CD4-positive, alpha-beta T cell treated with Interleukin-15 for 4 hours (primary cell): ENCODE measurements at regions not wholly inside any gene's neighbourhood (a gene's known extent, or its start where the extent isn't known, plus 50 kb on each side); places are given as distances from the start of the nearest gene placed in this dataset.
"Not testable (repeated sequence)": the region's sequence is repeated elsewhere in the genome, so short reads cannot be mapped to it uniquely, and the experiment has no call there.

Experiments
- DNase-seq: peaks from one replicate; pipeline ENCODE4 v3.0.0-alpha.2; 2020; ENCODE audit warnings: low spot score

DNA sequence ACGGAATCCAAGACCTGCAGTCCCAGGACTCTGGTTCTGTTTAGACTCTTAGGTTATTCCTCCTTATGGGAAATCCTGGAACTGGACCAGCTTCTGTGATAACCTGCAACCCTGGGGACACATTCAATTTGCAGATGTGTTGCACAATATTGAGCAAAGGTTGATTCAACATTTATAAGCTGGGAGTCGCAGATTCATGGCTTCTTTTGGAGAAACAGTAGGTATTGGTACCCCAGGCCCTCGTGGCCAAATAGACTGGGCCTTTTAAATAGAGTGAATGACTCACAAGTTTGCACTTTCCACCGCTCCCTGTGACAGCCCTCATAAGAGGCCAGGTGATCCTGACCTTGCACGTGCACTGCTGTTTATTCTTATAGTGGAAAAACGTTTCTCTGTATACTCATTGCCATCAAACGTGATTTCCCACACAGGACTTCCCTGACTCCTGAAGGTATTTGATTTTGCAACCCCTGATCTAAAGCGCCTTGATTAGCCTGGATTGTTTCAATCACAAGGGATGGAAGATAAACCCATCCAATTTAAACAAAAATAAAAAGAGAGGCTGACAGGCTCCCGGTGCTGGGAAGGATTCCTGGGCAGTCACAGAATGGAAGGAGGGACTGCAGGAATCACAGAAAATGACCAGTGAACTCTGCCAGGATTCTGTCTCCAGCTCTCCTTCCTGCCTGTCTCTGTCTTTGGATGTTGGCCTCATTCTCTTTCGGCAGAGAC lies 98.0 kb downstream of the VCPKMT start:
- no peak for DNase-seq

DNA sequence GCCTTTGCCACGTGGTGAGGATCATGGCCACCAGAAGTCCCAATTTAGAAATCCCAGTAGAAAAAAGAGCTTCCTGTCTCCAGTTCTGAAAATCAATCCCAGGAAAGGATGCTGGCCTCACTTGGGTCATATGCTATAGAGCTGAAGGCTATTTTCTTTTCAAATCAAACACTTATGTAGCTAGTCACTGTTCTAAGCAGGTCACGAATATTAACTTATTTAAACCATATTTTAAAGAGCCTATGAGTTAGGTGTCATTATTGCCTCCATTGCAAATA lies 97.5 kb downstream of the VCPKMT start:
- DNase-seq, result no peak

DNA sequence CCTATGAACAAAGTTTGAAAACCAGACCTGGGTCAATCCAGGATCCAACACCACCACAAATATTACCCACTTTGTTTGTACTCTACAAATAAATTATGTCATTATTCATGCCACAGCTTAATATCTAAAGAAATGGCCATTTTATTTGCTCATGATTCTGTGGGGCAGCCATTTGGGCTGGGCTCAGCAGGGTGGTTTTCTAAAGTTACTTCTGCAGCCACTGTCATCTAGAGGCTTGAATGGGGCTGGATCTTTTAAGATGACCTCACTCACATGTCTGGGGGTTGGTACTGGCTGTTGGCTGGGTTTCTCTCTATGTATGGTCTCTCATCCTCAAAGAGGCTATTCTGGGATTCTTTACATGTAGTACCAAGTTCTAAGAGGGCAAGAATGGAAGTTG lies 96.2 kb downstream of the VCPKMT start:
- no peak for DNase-seq

DNA sequence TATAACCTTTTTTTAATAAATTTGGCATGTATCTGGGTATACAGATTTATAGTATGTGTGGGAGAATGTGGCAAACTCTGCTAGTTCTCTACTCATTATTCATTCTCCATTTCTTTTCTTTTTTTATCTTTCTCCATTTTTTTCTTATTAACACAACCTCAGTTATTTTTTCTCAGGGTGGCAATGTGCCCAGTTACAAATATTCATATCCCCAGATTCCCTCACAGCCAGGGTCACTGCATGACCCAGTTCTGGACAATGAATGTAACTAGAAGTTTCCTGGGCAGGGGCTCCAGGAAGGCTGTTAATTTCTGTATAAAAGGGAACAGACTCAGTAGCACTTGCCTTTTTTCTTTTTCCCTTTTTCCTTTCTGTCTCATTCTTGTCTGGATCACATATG lies 95.6 kb downstream of the VCPKMT start:
- no peak for DNase-seq

DNA sequence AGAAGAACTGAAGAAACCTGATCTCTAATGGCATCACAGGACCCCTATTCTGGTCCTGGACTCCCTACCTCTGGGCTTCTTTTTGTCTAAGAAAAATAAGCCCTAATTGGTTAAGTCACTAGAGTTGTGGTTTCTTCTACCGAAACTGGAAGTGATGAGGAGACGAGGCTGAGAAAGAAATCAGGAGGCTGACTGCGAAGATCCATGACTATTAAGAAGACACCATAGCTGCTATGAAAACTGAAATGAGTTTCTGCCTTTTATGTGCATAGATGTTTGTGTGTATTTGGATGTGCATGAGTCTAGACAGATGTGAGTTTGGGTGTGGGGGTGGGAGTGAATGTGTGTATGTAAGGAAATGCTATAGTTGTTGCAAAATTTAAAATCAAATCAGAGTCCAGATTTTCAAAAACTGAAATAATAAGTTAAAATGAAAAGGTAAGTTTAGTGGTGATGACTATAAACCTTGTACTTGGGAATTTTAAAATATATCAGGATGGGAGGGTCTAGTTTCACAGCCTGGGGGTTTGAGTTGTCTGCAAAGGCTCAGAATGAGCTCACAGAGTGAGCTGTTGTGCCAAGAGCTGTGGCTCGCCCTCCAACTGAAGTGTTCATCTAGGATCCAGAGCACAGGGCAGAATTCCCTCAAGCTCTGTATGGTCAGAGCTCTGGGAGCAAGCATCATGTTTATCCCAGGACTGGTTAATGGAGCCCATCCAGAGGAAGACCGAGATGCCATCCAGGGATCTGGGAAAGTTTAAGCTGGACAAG lies 94.9 kb downstream of the VCPKMT start:
- peak; percentile 26 for DNase-seq

DNA sequence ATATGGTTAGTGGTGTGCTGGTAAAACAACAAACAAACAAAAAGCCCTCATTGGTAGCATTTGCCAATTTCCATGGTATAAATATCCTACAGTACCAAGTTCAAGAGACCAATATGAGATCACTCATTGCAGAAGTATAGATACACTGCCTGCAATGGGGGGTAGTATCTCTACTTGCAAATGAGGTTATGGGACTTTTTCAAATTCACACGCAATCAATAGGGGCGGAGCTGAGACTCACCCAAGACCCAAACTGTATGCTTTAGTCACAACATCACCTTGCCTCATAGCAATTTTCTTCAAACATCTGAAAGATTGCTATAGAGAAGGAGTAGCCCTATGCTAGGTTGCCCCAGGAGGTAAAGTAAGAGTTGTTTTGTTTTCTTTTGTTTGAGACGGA lies 93.7 kb downstream of the VCPKMT start:
- DNase-seq, result no peak

DNA sequence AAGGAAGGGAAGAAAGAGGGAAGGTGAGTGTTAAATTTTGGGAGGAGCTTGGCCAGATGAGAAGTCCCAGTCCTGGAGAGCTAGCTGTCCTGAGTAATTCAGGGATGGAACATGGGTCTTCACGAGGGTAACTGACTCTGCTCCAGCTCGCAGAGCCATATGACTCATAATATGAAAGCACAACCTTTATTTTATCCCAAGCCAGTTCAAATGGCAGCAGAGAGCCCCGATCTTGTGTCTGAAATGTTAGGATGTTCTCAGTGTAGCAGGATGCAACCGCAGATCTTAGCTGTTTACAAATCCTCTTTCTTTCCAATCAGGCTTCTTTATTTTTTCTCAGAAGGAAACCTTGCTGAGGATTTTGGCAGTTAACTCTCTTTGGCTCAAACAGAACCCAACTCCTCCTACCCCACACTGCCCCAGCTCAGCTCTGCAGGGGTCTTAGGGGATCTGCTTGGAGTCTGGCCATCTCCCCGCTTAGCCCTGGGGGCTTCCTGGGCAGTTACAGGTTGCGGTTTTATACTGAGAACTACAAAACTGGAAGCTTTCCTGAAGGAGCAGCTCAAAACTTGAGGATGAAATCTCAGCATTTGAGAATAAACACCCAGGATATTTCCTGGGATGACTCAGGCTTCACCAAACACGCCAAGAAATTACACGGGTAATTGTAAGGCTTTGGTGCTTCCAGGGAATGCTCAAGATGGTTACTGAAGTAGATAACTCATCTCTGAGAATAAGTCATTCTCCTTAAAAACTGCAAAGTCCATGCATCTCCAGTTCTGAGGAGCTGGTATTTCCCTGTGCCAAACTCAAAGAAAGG lies 92.5 kb downstream of the VCPKMT start:
- DNase-seq, result no peak

DNA sequence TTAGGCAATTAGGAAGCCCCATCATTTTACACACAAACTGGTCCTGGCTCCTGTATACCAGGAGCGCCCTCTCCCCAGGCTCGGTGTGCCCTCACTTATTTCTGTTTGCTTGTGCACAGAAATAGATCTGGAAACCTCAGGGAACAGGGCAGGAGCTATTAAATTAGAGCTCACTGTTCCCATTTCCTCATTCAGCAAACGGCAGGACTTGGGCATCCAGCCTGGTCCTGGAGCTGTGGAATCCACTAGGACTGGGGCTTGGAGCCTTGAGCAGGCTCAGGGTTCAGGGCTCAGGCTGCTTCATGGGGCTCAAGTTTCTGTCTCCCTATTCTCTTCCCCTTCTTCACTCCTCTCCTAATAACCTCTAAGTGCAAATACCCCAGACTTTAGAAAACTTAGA lies 91.3 kb downstream of the VCPKMT start:
- no peak for DNase-seq

DNA sequence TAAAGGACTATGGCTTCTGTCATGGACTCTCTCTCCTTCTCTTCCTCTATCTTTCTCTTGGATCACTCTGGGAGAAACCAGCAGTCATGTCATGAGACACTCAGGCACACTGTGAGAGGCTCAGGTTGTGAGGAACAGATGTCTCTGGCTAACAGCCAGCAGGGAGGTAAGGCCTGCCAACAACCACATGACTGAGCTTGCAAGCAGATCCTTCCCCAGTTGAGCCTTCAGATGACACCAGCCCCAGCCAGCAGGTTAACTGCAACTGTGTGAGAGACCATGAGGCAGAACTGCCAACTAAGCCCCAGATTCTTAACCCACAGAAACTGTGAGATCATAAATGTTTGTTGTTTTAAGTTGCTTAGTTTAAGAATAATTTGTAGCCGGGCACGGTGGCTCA lies 90.6 kb downstream of the VCPKMT start:
- DNase-seq, result no peak

DNA sequence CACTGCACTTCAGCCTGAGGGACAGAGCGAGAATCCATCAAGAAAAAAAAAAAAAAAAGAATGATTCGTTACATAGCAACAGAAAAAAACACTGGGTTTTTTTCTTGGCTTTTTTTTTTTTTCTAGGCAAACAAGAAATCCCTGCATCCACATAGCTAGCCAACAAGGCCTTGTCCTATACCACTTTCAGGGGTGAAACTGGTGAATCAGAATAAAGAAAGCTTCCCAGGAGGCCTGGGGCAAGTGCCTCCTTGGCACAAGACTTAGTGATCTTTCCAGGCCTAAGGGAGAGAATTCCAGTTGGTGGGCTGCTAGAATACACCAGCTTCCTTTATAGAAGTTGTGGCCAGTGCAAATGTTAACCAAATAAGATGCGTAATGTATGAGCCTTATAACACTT lies 90.0 kb downstream of the VCPKMT start:
- DNase-seq, result no peak

DNA sequence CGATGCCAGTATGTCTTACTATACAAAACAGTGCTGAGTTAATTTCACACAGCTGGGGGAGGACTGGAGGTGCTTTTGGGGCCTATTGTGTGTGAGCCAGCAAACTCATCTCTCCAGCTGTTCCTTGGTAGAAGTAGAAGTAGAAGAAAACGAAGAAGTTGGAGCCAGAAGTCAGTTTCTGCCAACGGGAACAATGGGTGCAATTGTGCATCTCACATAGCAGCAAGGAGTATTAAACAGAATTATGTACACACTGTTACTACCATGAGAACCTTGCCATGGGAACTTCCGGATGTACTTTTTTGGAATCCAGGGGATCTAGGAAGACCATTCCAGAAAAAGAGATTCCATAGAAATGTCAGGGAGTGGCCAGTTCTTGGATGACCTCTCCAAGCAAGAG lies 88.6 kb downstream of the VCPKMT start:
- no peak for DNase-seq

DNA sequence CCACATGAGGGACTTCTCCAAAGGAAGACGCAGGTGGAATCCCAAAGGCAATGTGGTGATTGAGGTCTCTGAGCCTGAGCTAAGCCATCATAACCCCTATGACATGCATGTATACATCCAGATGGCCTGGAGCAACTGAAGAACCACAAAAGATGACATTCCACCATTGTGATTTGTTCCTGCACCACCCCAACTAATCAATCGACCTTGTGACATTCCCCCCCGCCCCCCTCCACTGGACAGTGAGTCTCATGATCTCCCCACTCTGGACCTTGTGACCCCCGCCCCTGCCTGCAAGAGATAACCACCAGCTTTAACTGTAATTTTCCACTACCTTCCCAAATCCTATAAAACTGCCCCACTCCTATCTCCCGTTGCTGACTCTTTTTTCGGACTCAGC lies 87.9 kb downstream of the VCPKMT start:
- DNase-seq, result no peak

DNA sequence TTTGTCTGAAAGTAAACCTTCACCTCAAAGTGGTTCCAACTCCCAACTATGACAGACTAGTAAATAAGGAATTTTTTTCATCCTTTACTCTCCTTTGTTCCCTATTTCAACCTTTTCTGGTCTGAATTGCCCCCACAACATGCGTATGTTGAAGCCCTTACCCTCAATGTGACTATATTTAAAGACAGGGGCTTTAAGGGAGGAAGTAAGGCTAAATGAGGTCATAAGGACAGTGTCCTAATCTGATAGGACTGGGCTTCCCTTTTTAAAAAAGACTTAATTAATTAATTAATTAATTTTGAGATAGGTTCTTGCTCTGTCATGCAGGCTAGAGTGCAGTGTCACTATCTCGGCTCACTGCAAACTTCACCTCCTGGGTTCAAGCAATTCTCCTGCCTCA lies 86.3 kb downstream of the VCPKMT start:
- DNase-seq, result no peak

DNA sequence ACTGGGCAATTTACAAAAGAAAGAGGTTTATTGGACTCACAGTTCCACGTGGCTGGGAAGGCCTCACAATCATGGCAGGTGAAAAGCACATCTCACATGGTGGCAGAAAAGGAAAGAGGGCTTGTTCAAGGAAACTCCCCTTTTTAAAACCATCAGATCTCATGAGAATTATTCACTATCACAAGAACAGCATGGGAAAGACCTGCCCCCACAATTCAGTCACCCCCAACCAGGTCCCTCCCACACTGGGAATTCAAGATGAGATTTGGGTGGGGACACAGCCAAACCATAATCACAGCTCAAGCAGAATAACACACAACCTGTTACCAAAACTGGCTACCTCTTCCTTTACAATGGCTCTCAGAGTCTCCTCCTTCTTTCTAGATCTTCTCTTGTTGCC lies 85.5 kb downstream of the VCPKMT start:
- DNase-seq, result not testable (repeated sequence)

DNA sequence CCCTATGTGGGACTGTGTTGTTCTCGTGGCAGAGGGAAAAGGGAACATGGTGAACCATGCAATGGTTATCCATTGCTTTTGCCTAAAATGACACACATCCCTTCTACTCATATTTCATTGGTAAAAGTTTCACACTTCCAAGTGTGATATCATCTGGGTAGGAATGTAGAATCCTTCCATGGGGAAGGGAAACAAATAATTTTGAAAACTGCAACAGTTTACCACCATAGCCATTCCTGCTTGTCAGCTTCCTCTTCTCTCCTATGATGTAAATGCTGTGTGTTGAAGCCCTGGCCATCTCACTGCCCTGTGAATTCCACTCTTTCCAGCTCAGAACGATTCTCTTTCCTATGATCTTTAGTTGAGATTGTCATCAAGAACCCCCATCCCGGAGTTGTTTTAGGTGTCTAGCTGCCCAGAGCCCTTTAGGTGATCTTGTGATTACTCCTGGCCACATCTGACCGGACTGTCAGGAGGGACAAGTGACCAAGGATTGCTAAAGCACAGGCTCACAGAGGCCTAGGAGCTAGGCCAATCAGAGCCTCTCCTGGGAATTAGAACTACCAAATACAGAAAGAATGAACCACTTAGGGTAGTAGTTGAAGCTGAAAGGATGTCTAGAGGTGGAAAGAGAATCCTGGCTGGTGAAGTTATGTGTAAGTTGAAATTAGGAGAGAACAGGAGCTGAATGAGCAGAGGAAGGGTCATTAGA lies 84.6 kb downstream of the VCPKMT start:
- no peak for DNase-seq

DNA sequence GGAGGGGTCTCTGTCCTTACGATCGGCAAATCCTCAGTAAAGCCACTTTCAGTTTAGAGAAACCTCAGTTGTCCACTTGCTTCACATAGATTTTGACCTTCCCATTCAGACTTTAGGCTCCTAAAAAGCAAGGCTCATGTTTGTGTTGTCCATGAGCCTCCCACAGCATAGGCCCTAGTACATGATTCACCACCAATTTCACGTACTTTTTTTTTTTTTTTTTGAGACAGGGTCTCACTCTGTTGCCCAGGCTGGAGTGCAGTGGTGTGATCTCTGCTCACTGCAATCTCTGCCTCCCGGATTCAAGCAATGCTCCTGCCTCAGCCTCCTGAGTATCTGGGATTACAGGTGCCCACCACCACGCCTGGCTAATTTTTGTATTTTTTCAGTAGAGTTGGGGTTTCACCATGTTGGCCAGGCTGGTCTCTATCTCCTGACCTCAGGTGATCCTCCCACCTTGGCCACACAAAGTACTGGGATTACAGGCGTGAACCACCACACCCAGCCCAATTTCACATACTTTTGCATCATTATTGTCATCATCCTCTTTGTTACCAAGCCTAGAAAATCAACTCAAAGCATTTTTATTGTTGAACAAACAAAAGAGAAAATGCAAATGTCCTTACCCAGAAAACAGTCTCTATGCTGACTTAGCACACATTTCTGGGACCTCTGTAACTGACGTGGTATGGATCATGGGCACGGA lies 83.8 kb downstream of the VCPKMT start:
- DNase-seq, result not testable (repeated sequence)

DNA sequence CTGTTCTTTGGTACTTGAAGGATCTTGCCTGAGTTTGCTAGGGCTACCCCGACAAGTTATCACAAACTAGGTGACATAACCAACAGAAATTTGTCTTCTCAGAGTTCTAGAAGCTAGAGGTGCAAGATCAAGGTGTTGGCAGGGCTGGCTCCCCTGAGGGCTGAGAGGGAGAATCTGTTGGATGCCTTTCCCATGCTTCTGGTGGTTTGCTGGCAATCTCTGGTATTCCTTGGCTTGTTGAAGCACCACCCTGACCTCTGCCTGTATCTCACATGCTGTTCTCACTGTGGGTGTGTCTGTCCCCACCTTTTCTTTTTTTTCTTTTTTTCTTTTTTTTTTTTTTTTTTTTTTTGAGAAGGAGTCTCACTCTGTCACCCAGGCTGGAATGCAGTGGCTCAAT lies 81.2 kb downstream of the VCPKMT start:
- DNase-seq, result no peak

DNA sequence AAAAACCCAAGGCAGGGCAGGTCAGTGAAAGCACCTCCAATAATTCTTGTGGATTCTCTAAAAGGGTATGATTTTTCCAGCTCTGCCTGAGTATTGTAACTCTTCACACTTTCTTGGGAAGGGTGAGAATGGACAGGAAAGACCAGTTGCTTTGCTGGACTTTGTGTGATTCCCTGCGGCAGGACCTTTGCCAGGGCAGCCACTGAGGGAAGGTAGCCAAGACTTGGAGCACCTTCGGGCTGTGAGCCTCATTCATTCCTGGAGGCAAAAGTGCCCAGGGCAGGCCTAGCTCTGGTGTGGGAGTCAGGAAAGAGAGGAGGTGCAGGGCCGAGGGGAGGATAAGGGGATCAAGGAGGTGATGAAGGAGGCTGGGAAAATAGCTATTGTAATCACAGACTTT lies 80.2 kb downstream of the VCPKMT start:
- no peak for DNase-seq

DNA sequence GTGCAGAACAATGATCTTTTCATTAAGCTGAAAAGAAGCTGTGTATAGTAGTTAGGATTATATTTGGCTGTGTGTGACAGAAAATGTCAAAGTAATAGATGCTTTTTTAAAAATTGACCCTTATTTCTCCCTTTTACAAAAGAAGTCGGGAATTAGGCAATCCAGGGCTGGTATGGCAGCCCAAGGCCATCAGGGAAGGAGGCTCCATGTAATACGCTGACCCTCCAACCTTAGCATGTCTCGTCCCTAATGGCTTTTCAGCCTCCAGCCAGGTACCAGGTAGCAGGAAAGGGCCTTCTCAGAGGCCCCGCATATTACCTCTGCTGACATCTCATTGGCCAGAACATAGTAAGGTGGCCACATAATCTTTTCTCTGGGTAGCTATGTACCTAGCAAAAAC lies 79.7 kb downstream of the VCPKMT start:
- no peak for DNase-seq

DNA sequence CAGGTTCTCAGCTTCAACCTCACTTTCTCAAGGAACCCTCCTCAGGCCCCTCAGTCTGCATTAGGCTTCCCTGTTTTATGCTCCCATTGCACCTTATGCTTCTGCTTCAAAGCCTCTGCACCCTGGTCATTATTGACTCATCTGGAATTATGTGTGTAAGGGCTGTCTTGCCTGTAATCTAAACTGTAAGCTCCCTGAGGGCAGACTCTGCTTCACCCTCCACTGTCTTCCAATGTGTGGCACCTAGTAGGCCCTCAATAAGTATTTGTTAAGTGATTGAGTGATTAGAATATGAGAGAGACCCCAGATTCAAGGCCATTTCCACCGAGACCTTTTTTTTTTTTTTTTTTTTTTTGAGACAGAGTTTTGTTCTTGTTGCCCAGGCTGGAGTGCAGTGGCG lies 79.1 kb downstream of the VCPKMT start:
- DNase-seq, result no peak

DNA sequence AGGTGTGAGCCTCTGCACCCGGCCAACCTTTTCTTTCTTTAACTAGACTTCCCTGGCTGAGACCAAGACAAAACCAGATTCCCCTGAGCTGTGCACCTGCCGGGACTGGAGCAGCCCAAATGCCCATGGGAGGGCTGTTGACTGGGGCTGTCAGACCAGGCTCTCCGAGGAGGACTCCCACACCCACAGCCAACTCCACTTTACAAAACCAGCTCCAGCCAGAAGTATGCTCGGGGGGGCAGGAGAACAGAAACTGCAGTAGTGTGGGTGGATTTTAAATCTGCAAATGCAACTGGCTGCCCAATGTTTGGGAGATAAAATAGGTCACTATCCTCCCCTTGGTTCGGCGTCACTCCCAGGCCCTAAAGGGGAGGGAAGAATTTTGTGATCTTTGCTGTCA lies 78.5 kb downstream of the VCPKMT start:
- DNase-seq, result no peak
